ENCODE measurements at regions not wholly inside any gene's neighbourhood (a gene's known extent, or its start where the extent isn't known, plus 50 kb on each side); places are given as distances from the start of the nearest gene placed in this dataset.

DNA sequence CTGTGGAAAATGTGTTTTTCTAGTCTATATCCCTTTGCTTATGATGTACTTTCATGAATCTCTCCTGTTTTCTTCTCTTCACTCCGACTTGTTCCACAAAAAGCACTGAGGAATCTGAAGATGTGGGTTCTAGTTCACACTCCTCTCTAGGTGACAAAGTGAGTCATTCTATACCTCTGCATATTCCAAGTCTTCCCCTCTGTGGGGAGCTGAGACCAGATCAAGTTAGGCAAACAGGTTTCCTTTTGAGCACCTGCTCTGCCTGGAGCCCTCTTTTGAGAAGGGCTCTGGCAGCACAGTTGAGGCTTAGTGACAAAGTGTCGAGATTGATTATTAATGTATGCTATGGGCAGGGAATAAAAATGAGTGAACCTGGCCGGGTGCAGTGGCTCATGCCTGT is 82.4 kb upstream of the VGLL4 start:
- TF ChIP-seq, protein P1, sequence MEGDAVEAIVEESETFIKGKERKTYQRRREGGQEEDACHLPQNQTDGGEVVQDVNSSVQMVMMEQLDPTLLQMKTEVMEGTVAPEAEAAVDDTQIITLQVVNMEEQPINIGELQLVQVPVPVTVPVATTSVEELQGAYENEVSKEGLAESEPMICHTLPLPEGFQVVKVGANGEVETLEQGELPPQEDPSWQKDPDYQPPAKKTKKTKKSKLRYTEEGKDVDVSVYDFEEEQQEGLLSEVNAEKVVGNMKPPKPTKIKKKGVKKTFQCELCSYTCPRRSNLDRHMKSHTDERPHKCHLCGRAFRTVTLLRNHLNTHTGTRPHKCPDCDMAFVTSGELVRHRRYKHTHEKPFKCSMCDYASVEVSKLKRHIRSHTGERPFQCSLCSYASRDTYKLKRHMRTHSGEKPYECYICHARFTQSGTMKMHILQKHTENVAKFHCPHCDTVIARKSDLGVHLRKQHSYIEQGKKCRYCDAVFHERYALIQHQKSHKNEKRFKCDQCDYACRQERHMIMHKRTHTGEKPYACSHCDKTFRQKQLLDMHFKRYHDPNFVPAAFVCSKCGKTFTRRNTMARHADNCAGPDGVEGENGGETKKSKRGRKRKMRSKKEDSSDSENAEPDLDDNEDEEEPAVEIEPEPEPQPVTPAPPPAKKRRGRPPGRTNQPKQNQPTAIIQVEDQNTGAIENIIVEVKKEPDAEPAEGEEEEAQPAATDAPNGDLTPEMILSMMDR (IDR thresholded peaks at IDR 0.05), result no peak
- TF ChIP-seq POLR2A (IDR thresholded peaks at IDR 0.05), result no peak
